Activated CD4-positive, alpha-beta T cell treated with anti-CD3 and anti-CD28 coated beads, Interleukin-2, Interleukin-4, amounts not matched to agents 100 ng/mL and 50 ng/mL, durations not matched to agents 16 hours and 8 hours (primary cell): ENCODE measurements at regions not wholly inside any gene's neighbourhood (a gene's known extent, or its start where the extent isn't known, plus 50 kb on each side); places are given as distances from the start of the nearest gene placed in this dataset.

Experiments used
- DNase-seq: peaks from one replicate; pipeline ENCODE4 v3.0.0-alpha.2; 2020; ENCODE audit warnings: low spot score

DNA sequence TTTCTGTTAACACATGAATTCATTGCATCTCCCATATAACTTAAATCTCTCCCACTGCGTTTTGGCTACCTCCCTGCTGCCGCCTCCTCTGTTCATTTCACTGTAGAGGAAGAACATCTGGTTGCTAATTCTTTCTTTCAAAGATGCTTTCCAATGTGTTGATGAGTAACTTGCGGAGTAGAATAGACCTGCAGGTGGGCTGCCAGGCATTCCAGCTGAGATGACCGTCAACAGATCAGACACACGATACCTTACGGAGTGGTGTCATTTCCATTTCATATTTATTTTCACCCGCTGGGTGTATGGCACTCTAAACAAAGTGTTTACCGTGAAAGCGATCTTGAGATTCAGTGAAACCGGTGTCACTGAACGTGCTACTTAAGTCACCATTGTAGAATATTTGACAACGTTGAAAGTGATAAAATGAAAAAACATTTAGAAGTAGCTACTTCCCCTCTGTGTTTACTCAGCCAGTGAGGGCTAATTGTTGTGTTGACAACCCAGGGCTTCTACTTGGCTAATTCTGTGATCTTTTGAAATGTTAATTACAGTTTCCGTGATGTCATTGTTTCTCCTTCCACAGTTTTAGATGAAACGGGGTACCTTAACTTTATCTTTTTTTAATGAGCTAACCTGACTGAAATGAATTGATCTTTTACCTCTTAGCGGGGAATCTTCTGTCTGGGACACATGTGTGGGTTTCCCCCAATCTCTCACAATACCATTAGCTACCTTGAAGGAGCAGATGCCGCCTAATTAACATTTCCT is 228.5 kb upstream of the ARGLU1 start:
- DNase-seq = no peak

DNA sequence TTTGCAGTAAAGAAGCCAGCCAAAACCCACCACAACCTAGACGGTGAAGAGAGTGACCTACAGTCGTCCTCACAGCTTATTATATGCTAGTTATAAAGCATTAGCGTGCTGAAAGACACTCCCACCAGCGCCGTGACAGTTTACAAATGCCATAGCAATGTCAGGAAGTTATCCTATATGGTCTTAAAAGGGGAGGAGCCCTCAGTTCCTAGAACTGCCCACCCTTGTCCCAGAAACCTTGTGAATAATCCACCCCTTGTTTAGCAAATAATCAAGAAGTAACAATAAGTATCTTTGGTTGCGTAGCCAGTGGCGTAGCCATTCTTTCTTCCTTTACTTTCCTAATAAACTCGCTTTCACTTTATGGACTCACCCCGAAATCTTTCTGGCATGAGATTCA is 227.9 kb upstream of the ARGLU1 start:
- no peak for DNase-seq

DNA sequence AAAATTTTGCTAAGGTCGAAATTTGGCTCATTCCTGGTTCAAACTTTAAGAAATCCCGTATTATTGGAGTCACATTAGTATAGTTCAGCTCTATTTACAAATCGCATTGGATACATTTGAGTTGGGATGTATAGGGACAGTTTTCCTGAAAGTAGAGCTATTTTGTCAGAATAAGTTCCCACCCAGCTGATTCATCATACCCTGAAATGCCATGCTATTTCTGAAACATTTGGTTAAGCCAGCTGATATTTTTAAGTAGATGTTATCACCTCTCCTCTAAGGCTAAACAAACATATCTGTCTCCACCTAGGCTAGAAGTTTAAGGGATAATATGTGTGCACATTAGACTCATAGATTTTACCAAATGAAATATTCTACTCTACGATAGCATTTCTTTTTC is 226.2 kb upstream of the ARGLU1 start:
- DNase-seq = no peak

DNA sequence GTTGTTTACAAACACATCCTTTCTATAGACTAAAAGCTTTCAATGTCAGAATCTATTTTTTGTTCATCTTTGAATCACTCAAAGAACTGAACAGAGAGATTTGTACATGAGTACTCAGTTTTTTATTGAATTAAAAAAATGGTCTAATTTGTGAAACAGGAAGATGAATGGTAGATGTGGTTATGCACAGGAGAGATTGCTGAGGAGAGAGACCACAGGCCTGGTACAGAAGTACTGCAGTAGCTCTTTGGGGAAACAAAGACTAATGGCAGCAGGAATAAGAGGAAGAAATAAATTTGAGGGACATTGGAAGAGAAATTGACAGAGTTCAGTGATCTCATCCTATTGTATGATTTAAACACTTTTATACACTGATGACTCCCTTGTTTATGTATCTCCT is 222.0 kb upstream of the ARGLU1 start:
- no peak for DNase-seq

DNA sequence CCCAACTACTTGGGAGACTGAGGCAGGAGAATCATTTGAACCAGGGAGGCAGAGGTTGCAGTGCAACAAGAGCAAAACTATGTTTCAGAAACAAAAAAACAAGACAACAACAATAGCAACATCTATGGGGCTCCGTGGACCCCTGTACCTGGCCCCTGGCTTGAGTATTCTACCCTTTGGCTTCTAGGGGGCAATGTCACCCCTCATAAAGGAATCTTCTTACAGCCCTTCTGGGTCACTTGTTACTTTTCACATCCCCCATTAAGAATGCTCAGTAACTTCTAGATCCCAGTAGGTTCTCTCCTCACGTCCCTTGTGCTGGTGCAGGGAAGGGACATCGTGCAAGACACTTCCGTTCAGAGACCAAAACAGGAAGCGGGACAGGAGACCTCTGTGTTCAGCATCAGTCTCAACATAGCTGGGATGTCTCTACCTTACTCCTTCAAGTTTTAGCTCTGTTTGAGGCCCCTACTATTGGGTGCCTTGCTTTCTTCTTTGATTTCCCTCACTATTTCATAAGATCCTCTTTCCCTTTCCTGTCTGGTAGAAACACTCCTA is 218.1 kb upstream of the ARGLU1 start:
- no peak for DNase-seq

DNA sequence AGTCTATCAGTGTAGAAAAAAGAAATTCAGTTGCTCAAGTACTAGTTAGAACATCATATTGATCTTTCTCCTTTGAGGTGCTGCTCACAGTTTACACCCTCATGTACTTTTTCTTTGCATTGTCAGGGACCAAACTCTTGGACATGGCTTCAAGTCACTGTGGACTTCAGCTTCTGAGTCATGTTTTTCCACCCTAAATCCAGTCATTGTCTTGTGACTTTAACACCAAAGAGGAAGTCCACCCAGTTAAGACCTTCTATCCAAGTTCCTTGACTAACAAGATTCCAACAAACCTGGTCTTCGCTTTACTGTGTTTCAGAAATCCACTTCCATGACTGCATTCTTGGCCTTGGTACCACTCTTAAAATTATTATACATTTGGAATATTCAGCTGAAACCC is 206.7 kb upstream of the ARGLU1 start:
- no peak for DNase-seq

DNA sequence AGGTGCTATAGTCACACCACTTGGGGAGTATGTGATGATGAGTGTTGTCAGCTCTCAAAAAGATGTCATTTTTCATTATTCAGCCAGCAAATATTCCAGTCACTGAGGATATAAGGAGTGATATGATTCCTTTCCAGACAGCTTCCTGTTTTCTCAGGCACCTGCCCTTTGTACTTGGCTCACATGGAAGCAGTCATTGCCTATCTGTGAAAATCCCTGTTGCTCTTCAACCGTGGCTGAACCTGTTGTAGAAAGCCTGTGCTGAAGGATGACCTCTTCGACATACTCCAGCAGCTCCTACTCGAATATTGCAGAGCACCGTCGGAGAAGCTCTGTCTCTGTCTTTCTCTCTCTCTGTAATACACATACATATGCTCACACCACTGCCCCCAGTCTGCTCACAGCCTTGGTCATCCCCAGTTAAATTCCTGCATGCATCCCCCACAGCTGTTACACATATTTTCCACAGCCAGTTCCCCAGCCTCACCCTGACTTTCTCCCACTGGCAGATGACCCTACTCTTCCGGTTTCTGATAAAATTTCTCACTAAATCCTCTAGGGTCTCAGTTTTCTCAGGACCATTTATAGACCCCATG is 204.2 kb upstream of the ARGLU1 start:
- DNase-seq = no peak

DNA sequence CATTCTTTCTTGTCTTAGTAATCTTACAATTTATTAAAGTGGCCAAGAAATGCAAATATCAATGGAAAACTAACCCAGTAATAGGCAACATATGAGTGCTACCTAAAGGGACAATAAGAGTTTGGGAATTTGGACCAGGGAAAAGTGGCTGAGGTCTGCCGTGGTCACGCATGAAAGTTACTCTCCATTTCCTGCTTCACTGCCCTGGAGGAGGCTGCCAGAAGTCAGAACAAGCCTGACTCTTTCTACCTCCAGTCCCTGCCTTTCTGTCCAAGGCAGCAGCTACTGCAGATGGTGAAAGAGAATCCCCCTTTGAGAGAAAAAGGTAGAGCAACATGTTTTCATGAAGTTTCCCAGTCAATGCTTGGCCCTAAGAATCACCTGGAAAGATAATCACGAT is 201.1 kb upstream of the ARGLU1 start:
- DNase-seq = no peak

DNA sequence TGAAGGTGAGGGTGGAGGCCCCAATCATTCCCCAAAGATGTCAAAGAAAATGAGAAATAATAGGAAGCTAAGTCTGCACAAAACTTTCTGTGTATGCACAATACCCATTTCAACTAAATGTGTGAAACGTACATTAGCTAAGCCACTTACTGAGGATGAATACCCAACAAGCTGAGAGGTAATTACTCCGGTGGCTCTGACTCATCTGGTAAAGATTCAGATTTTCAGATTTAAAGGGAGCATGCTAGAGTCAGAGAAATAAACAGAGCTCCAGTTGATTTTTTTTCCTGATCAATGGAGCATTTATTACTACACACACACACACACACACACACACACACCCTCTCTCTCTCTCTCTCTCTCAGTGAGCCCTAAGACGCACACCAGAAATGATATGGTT is 194.8 kb upstream of the ARGLU1 start:
- DNase-seq = no peak

DNA sequence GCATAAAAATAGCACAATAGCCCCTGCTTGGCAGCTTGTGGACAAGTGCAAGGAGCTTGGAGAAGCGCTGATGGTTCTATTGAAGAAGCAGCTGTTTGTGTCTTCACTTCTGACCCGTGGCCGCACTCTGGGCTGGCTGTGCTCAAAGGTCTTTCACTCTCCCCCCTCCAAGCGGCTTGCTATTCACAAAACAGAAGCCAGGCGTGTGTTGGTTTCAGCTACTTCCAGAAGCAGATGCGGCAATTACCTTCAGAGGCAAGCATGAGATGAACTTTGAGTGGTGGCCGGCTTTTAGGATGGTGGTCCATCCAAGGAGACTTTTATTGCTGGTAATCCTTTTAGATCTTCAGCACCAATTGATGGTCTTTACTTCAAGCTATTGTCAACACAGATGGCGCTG is 188.5 kb upstream of the ARGLU1 start:
- DNase-seq = no peak

DNA sequence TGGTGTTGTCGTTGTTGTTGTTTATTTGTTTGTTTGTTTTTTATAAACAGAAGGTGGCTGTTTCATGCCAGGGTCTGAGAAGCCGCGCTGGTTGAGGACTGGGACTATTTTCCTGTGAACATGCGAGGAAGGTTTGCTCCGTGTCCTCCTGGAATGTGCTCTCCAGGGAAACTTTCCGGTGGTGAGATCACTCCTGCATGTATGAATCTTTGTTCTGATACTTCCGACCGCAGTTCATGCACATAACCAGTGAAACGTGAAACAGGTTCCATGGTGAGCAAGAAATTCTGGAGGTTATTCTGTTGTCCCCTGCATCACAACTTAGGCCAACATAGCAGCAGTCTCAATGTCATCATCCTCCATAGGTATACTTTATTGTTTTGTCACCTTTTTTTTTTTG is 187.6 kb upstream of the ARGLU1 start:
- no peak for DNase-seq

DNA sequence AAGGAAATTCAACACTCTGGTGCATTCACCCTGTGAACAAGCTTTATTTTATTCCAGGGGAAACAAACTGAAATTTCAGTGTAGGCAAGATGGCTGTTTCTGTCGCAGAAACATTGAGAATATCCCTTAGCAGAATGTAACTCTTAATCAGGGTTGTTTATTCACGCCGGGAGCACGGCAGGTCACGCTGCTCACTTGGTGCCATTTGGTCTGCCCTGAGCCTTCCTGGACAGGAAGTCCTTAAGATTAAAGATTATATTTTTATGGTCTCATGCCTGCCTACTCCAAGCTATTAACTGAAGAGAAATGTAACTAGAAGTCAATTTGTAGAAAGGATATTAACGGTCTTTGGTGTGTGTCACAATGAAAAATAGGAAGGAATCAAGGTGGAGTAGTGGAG is 185.3 kb upstream of the ARGLU1 start:
- DNase-seq = no peak

DNA sequence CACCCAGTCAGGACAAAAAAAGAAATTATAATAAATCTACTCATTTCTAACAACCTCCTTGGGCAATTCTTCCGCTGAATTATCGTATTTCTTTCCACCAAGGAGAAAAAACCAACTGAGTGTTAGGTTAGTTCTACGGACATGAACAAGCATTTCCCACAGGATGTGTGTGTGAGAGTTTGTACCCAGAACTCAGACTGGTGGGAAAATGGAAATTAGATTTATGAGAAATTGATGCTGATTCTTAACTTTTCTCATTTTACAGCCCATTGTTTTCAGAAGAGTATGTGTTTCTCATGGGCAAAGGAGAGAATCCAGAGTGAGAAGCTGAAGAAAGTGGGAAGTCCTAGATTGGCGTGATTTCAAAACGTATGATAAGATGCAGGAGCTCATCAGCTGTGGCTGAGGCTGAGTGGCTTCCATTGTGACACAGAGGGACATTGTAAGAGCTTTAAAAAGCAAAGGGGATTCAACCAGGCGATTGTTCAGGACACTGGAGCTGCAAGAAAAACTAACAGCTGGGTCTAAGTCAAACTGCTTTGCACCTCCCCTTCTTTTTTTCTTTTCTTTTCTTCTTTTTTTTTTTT is 184.7 kb upstream of the ARGLU1 start:
- no peak for DNase-seq

DNA sequence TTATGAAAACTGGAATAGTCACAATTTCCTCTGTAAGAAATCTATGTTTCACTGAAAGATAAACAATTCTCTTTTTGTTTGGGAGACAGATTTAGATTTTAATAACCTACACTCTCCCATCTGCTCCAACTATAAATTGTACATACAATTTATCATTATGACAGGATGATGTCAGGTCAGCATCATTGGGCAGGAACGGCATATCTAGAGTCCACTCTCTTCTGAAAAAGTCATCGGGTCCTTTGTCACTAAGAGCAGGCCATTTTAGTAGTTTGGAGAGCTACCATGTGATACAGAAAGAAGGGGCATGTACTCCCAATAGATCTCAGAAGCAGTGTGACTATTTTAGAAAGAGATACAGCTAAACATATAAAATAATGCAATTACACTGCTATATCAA is 180.8 kb upstream of the ARGLU1 start:
- no peak for DNase-seq

DNA sequence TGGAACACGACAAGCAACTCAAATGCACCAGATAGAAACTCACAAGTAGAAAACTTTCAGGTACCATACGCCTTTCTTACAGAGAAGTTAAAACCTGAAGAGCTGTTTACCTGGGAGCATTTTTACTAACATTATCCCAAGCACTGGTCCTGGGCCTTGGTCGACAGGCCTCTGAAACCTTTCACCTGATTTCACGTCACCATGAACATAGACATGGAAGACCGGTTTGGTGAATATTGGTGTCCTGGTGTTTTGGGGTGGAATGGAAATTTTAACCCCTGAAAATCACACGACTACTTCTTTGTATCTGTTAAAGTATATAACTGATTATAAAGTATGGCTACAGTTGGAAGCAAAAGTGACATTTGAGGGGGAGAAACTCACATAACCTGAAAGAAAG is 176.6 kb upstream of the ARGLU1 start:
- no peak for DNase-seq

DNA sequence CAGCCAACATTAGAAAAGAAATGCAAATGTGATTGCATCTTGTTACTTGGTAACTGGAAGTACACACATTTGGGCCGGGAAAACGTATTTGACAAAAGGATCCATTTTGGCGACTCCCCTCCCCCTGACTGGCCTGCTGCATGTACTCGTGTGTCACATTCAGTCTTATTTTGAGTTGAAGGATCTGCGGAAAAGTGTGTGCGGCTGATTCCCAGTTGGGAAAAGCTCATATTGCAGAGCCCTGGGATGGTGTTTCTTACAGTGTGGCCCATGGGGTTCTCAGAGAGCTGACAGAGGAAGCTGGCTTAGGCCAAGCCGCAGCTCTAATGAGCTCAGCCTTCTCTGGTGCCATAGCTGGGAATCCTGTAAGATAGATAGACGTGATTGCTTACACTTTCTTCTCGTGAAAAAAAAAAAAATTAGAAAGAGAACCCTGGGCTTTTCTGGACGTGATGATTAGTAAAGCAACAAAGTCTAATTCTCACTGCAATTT is 170.3 kb upstream of the ARGLU1 start:
- DNase-seq = no peak

DNA sequence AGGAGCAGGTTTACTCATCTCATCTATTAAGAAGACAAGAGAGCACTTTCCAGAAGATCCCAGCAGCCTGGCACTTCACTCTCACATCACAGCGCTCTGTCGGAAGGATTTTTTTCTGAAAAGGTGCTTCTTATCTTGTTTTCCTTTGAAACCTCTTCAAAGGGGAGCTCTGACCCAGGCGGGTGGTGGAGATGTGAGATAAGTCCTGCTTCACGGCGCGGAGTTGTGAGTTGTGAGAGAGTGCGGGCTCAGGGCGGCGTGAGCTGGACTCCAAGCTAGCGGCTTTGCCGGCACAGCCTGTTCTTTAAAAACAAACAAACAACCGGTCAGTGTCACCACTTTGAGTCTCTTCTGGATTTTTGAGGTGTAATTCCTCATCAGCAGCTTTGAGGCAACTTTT is 169.0 kb upstream of the ARGLU1 start:
- no peak for DNase-seq

DNA sequence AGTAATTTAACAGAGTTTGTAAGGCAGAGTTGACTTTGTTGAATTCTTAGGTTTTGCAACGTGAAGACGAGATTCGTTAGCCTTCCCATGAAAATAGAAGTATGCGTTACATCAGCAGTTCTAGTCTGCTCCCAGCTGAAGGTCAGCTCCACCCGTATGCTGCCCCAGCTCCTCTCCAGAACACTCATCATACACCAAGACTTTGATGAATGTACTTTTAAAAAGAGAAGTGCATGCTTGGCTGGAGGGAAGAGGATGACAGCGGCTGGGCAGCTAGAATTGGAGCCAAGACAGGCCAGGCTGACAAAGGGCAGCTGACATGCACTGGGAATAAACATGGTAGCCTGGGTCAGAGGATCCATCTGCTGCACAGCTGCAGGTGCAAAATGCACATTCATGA is 166.3 kb upstream of the ARGLU1 start:
- no peak for DNase-seq

DNA sequence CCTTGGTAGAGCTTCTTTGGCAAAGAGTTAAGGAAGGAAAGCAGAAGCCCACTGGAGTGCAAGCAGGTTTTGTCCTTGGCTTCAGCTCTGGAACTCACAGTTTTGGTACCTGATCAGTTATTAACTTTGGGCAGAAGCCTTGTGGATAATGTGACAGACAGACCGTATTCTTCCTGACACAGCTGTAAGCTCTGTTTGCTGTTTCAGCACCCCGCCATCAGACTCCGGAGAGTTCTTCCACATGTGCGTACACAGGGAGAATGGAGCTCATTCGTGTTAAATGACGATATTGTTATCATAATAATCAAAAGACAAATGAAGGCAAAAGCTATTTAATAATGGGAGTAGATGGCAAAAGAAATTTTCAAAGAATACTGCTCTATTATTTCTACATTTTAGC is 155.1 kb upstream of the ARGLU1 start:
- no peak for DNase-seq

DNA sequence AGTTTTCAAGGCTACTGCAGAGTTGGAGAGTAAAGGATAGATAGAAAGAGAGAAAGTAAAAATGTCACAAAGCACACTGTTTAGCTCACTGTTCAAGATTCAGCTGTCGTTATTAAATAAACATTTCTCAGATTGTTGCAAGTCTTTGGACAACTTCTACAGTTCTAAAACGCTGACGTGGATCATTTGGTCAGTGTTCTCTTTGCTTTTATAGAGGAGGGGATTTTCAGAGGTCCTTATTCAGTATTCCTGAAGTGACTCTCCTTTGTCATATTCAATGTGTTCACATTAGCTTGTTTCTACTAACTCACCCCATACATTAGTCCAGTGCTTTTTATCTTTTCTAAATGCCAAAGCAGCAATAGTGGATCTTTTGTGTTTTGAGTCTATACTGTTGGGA is 154.7 kb upstream of the ARGLU1 start:
- no peak for DNase-seq

DNA sequence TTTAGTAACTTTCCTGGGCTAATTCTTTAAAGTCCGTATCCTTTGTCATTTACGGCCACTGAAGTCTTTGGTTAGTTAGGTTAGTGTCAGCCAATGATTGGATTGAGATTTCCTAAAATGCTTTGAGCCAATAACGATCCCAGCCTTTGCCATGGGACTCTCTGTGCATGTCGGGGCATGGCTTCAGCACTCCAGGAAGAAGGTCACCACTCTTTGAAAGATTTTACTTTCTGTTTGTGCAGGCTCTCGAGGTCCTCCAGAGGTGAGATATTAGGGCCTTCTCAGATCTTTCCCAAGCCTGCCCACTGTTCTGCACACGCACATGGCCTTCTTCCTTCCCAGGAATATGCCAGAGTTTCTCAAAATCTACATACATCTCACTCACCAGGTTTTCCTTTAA is 153.7 kb upstream of the ARGLU1 start:
- no peak for DNase-seq

DNA sequence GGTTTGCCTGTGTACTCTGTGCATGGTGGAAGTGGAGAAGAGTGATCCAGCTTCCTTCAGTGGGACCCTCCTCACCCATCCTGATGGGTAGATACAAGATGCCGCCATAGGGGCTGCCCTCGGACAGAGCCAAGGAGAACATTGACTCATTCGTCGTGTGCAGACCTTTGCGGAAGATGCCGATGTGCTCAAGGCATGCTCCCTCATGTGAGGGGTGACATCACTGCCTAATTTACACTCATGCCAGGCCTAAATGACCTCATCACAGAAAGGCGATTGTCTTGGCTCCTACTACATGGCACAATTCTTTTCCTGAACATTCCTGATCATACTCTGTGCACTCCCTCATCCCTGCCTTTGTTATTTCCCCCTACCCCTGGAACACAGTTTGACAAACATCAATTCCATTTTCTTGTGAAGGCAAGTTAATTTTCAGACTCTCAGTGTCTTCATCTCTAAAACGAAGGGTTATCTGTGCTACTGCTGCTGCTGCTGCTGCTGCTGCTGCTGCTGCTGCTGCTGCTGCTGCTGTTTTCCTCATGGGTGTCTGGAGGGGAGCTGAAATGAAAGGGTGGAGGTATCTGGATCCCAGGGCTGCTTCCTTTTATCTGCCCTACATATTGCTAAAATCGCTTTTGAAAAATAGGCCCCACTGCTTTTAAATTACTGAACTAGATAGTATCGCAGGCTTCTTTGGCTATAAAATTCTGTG is 146.5 kb upstream of the ARGLU1 start:
- no peak for DNase-seq

DNA sequence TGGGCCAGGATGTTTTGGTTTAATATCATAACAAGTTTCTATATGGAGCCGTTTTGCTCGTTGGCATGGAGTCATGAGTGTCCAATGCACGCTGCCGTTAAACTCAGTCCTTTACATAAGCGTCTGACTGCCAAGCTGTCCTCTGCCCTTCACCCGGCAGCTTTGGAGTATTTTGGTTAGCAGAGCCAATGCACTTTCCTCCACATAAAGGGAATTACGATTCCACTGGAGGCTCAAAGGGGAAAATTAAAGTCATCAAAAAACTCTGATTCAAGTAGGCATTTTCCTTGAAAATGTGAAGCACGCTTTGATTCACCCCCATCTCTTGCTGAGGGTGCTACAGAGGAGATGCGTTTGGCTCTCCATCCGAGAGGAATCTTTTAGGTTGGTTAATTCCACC is 144.4 kb upstream of the ARGLU1 start:
- DNase-seq = no peak
